HG03139 (cell line): ENCODE measurements at regions not wholly inside any gene's neighbourhood (a gene's known extent, or its start where the extent isn't known, plus 50 kb on each side); places are given as distances from the start of the nearest gene placed in this dataset.

Experiments
- ATAC-seq: cut with Tn5 transposase; IDR thresholded peaks from one replicate; pipeline ENCODE4 v1.9.1; 2021; ENCODE audit not compliant: unreplicated experiment

DNA sequence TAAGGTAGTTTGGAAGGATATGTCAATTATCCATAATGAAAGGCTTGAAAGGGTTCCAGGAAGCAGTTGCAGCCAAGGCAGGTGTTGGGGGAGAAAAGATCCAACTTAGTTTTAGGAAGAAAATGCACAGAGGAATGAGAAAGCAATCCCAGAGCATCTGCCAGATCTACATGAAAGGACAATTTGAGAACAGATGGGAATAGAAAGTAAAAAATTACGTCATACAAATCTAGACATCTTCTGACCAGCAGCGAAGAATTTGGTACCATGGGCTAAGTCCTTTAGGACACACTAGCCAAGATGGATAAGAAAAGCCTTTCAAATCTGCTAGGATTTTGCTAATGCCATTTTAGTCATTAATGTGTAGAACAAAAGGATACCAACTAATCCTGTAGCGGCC, 244.1 kb upstream of the PRR16 start:
- no peak for ATAC-seq

DNA sequence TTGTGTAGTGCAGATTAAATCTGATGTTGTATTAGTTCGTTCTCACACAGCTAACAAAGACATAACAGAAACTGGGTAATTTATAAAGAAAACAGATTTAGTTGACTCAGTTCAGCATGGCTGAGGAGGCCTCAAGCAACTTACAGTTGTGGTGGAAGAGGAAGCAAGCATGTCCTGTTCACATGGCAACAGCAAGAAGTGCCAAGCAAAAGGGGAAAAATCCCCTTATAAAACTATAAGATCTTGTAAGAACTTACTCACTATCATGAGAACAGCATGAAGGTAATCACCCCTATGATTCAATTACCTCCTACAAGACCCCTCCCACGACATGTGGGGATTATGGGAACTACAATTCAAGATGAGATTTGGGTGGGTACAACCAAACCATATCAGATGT, 238.6 kb upstream of the PRR16 start:
- no peak for ATAC-seq

DNA sequence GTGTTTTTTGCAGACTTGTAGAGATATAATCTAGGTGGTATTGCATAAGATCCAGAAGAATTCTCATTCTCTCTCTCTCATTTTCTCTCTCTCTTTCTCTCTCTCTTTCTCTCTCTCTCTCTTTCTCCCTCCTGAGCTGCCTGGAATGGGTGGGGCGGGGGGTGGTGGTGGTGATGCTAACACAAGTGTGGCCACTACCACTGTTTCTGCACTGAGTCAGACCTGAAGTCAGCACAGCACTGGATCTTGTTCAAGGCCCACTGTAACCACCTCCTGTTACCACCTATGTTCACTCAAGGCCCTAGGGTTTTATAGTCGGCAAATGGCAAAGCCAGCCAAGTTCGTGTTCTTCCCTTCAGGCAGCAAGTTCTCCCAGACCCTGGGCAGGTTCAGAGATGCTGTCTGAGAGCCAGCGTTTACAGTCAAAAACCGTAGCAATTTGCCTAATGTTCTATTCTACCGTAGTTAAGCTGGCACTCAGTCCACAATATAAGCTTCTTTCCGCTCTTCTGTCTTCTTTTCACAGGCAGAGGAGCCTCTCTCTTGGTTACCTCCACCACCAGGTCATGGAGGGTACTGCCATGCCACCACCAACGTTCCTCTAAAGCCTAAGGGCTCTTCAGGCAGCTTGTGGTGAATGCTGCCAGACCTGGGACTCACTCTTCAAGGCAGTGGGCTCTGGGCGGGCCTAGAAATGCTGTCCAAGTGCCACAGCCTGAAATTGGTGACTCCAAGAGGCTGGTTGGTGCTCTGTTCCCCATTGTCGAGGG, 235.7 kb upstream of the PRR16 start:
- ATAC-seq = no peak

DNA sequence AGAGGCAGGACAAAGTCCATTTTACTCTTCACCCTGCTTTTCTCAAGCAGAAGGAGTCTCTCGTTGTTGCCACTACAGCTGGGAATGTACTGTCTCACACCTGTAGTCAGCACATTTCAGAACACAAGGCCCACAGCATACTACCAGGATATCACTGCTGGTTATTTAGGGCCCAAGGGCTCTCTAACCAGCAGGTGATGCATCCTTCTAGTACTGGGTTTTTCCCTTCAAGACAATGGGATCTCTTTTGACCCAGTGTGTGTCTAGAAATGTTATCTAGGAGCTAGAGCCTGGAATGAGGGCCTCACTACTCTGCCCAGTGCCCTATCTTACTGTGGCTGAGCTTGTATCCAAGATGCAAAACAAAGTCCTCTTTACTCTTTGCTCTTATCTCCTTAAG, 235.1 kb upstream of the PRR16 start:
- no peak for ATAC-seq

DNA sequence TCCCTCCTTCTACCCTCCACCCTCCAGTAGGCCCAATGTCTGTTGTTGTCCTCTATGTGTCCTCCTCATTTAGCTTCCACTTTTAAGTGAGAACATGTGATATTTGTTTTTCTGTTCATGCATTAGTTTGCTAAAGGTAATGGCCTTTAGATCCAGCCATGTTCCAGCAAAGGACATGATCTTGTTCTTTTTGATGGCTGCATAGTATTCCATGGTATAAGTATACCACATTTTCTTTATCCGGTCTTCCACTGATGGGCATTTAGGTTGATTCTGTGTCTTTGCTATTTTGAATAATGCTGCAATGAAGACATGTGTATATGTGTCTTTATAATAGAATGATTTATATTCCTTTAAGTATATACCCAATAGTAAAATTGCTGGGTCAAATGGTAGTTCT, 232.5 kb upstream of the PRR16 start:
- no peak for ATAC-seq

DNA sequence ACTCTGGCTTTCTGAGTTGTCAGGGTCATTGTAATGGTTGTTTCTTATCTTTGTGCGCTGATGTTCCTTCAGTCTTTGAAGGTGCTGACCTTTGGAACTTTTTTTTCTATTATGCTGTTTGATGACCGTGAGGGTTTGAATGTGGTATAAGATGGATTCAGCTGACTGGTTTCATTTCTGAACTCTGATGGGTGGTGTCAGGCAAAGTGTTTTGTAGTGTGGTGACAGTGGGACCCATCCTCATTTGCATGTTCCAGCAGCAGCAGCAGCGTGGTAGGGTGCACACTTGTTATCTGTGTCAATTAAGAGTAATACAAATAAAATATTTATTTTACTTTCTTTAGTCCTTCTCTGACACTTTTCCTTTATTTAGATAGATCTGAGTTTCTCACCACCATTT, 227.7 kb upstream of the PRR16 start:
- ATAC-seq = no peak

DNA sequence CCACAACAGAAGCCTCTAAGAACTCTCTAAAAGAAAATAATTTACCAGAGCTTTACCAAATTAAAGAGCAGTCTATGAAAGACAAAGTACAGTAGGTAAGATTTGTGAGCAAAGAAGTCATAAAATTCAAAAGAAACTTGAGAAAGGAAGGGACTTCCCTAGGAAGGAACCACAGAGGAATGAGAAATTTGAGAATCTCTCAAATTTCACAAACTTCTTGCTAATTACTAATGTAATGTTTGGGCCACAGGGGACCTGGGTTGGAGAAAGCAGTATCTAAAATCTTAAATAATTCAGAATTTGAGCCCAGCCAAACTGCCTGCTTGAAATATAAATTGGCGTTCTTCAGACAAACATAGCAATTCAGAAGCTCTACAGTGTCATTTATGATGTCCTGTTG, 225.0 kb upstream of the PRR16 start:
- no peak for ATAC-seq

DNA sequence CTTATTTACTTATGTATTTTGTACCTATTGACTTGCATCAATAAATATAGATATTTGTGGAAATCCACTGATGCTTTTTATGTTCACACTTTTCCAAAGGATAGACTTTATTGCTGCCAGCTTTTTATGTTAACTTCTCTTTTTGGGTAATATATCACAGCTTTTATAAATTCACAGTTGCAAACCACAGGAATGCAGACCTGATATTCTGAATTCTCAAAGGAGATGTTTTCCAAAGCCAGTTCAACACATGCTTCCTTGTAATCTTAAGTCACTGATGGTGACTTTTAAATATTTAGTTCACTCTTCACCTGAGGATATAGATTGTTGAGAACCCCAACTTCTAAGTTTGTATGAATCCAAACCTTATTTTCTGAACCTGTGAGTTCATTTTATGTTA, 223.4 kb upstream of the PRR16 start:
- no peak for ATAC-seq

DNA sequence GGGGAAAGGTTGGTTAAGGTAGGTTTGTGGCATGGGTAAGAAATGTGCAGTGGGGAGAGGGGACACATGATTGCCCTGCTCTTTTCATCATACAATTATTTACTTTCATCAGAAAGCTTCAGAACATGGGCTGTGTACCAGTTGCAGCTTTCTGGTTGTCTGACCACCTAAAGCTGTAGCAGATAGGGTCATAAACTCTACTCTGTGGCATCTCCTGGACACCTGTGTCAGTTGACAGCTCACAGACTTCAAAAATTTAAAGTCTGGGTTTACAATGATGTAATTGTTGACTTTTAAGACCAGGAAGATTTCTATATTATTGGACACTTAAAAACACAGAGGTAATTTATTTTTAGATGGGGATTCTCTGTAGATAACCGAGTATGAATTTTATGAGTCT, 222.7 kb upstream of the PRR16 start:
- no peak for ATAC-seq

DNA sequence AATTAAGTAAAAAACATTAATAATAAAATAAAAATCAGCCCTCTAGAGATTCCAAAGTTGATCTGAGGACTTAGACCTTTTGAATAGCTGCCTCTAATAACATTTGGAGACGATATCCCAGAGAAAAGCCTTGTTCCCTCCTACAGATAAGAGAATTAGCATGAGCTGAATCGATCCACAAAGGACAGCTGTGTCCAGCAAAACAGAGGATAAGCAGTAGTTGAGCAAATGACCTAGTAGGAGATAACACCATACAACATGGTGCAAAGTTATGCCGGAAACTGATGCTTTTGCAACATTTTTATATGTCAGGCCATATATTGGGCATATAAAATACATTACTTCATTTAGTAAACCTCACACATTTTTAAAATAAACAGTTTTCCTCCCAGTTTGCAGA, 212.2 kb upstream of the PRR16 start:
- no peak for ATAC-seq

DNA sequence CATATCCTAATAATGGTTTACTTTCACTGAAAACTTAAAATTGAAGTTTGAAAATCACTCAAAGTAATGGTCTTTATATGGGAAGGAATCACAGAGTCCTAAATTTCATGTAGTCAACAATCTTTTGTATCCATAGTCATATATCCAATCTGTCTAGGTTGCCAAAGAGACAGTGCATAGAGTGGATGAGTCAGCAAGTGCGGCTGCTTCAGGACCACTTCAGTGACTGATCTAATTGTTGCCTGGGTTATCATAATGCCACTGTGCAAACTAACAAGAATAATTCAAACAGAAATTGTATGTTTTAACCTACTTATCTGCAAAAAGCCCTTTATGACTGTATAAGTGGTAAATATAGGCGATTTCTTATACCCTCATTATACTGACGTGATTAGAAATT, 211.3 kb upstream of the PRR16 start:
- no peak for ATAC-seq

DNA sequence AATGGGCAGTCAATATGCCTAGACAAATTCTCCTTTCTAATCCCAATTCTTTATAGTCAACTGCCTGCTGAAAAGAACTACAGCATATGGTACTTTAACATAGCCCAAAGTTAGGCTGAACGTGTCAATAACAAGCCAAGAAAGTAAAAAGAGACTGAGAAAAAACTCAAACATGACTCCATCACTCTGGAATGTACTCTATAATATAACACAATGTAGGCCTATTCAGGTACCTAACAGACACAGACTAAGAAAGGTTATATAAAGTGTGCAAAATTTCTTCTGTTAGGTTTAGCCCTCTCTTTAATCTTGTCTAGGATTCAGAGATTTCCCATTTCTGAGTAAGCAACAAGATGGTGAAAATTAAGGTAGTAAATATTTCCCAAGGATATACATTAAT, 209.7 kb upstream of the PRR16 start:
- ATAC-seq = no peak

DNA sequence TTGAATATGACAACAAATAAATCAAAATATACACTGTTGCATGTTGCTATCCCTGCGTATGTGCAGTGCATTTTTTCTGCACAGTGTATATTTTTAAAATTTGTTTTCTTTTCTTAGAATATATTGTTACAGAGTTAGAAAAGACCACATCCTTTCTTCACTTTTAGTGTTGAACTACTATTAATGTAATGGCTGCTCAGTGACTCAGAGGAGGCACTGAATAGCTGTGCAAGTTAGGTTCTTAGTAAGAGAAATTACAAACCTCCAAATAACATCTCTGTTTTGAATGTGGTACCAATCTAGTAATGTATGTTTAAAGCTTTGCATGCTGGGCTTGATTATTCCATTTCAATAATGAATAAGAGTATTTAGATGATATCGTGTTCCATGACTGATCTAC, 208.9 kb upstream of the PRR16 start:
- ATAC-seq = no peak

DNA sequence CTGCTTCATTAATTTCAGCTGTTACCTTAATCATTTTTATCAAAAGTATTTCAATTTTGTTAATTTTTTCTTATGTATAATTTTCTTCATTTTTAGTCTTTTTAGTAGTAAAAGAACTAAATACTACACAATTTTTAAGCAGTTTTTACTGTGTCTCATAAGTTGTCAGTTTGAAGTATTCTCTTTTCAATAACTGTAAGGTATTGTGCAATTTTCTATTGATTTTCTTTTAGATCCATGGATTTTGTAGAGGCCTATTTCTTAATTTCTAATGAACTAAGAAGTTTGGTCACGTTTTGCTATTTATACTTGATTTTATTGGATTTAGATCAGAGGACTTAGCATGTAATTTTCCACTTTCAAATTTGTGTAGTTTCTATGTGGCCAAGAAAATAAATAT, 207.7 kb upstream of the PRR16 start:
- no peak for ATAC-seq

DNA sequence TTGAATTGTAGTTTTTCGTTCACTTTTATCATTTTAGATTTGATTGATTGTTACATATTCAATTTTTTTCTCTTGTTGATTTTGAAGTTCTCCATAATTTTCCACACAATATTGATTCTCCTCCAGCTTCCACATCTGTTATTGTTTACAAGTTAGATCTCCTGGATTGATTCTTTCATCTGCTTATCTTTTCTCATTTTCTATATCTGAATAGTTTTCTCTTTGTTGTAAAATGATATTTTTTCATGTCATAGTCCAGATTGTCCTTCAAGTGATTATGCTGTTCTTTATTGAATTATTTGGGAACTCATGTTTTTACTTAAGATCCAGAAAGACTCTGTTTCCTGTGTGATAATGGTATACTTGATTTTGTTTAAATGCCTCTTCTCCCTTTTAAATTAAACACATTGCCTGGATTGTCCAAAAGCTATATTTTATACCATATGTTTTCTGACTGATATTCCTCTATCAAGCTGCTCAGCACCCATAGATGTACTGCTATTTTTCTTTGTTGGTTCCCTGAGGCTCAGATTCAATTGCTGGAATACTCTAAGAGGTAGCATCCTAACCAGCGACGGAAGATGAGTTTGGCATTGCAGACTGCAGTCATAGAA, 206.6 kb upstream of the PRR16 start:
- no peak for ATAC-seq

DNA sequence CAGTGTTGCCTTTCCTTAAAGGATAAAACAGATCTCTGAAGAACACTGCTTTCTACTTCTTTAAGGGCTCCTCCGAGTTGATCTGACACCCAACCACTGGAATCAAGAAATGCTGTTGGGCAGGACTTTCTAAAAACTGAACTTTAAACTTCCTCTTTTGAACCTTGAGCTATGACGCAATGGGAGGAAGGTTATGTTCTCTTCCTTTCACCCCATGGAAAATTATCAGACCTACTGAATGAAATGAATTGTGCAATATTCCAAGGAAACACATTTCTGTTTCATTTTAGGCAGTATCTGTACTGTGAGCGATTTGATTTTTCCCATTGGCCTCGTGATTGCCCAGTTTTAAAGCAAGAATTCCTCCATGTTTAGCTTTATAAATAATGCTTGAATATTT, 206.0 kb upstream of the PRR16 start:
- ATAC-seq = no peak

DNA sequence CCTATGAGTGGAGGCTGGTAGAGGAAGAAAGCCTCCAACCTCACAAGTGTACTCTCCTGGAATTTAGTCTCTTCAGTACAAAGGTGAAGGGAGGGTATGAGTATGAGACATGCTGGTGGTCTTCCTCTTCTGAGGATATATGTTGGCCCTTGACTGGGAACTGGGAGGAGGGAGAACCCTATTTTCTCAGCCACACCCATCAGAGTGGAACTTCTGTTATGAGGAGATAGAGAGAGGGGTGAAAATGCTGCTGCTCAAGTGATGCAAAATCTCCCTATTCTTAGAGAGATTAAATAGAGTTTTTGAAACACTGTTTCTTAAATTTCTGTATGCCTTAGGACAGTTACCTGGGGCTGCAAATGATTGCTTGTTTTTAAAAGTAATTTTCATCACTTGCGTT, 203.4 kb upstream of the PRR16 start:
- no peak for ATAC-seq

DNA sequence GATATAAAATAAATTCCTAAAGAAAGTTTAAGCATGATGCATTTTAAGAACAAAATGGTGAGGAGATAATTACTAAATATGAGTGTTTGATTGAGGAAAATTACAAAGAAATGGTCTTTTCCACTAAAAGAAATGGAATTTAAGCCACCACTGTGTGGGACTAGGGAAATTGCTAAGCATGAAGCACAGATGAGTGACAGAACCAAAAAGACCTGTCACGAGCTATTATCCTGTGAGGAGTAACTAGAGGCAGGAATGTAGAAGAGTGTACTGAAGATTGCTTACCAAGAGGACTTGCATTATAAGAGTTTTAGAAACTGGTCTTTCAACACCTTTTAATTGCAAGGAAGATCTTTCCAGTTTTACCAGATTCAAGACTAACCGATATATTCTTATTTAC, 193.6 kb upstream of the PRR16 start:
- ATAC-seq = no peak

DNA sequence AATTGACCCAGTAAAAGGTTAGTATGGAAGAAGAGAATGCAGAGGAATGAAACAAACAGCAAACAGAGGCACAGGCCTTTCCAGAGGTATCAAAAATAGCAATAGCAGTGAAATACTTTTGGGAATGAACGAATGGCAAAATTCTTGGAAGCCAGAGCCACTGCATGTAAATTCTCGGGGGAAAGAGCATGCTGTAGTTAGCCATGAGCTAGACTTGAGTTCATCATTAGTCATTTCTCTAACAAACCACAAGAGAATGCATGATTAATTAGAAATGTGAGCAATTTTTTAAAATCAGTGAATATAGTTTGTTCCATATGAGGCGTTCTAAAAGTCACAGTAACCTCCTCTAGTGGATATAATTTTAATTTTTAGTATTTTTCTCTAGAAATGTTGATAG, 170.3 kb upstream of the PRR16 start:
- ATAC-seq = no peak

DNA sequence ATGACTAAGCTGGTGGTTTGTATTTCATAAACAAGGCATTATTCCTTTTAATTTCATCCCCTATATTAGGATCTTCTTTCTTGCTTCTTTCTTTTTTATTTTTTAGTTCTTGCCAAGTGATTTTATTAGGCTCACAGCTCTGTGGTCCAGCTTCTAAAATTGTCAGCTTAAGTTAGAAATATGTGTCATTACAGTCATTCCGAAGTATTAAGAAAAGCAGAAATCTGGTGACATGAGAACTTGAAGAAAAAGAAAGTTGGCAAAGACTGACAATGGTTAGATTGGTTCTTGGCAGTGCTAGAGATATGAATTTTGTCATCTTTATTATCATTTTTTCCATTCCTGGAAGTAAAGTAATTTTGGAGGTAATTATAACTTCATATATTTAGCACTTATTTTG, 166.5 kb upstream of the PRR16 start:
- no peak for ATAC-seq

DNA sequence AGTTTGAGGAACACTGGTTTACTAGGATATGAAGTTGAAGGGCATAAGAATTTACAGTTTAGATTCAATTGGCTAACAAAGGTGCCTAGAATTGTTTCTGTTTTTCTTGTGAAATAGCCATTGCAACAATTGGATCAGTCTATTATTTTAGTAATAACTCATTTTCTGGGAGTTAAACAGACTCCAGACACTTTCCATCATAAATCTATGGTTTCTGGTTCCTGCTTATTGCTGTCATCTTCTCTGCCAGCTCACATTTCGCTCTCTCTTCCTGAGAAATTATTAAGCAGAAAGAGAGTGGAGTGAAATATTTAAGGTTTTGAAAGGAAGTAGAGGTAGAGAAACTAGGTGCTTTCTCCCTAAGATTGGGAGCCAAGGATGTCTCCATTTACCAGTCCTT, 165.1 kb upstream of the PRR16 start:
- ATAC-seq = no peak

DNA sequence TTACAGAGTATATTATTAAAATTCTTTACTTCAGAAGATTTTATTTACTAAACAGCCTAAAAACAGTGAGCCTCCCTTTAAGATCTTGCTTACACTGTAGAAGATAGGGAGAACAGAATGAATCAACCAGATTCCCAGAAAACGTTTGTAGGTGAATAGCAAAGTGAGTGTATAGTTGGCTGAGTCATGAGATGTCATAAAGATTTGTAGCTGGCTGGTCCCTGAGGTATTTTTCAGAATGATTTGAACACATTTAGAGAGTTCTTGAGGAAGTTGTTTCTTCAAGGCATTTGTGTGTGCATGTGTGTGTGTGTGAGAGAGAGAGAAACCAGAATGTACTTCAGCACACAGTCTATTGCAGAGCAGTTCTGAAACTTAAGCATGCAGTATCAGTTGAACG, 159.4 kb upstream of the PRR16 start:
- no peak for ATAC-seq

DNA sequence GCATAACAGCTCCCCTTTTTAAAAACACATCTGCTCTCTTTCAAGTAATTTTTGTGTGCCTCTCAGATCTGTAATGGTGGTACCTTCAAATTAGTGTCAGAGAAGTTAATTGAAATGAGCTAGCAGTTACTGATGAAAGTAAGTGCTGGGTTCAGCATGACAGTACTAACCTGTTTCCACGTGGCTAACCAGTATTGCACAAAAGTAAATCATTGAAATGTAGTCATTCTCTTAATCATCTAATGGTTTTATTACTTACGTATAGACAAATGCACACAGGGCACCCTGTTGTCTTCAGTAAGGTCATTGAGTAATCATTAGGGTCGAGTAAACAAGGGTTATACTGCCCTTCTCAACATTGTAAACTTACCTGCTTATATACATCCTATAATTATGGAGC, 157.8 kb upstream of the PRR16 start:
- ATAC-seq = no peak
